Islet precursor cell (in vitro differentiated cells): ENCODE measurements at regions not wholly inside any gene's neighbourhood (a gene's known extent, or its start where the extent isn't known, plus 50 kb on each side); places are given as distances from the start of the nearest gene placed in this dataset.

Source experiments
- DNase-seq: peaks from one replicate; pipeline ENCODE4 v3.0.0-alpha.2; 2018

GRCh38 chr11:119520400-119520799 lies 97.4 kb upstream of the THY1 start:
- DNase-seq, result no peak

GRCh38 chr11:119519796-119520195 lies 96.8 kb upstream of the THY1 start:
- DNase-seq, result no peak

GRCh38 chr11:119518746-119519730 lies 96.1 kb upstream of the THY1 start:
- peak; percentile 83 for DNase-seq

GRCh38 chr11:119515771-119516400 lies 92.9 kb upstream of the THY1 start:
- DNase-seq, result no peak

GRCh38 chr11:119513806-119514170 lies 90.8 kb upstream of the THY1 start:
- DNase-seq, result no peak

- DNase-seq, result no peak
These were observed 90.3 kb upstream of the THY1 start for GRCh38 chr11:119513131-119513805.

- DNase-seq, result no peak
These were observed 89.4 kb upstream of the THY1 start for GRCh38 chr11:119512369-119512768.

- no peak for DNase-seq
These were observed 88.8 kb upstream of the THY1 start for GRCh38 chr11:119511614-119512306.

- DNase-seq, result no peak
These were observed 87.0 kb upstream of the THY1 start for GRCh38 chr11:119509969-119510401.

- DNase-seq, result no peak
These were observed 86.4 kb upstream of the THY1 start for GRCh38 chr11:119509282-119509841.

- no peak for DNase-seq
These were observed 83.5 kb upstream of the THY1 start for GRCh38 chr11:119506436-119506835.

GRCh38 chr11:119505861-119506260 lies 82.9 kb upstream of the THY1 start:
- DNase-seq, result no peak

GRCh38 chr11:119505071-119505470 lies 82.1 kb upstream of the THY1 start:
- DNase-seq, result no peak

GRCh38 chr11:119504371-119504770 lies 81.4 kb upstream of the THY1 start:
- no peak for DNase-seq

- DNase-seq, result no peak
These were observed 78.9 kb upstream of the THY1 start for GRCh38 chr11:119501777-119502405.

GRCh38 chr11:119497717-119498116 lies 74.7 kb upstream of the THY1 start:
- DNase-seq, result no peak

GRCh38 chr11:119496997-119497396 lies 74.0 kb upstream of the THY1 start:
- no peak for DNase-seq

- DNase-seq, result no peak
These were observed 73.5 kb upstream of the THY1 start for GRCh38 chr11:119496469-119496868.

GRCh38 chr11:119493712-119494111 lies 70.7 kb upstream of the THY1 start:
- DNase-seq, result peak; percentile 91

GRCh38 chr11:119491753-119492510 lies 69.0 kb upstream of the THY1 start:
- no peak for DNase-seq

- no peak for DNase-seq
These were observed 67.5 kb upstream of the THY1 start for GRCh38 chr11:119490253-119491006.
